GM21381 (cell line): ENCODE measurements at regions not wholly inside any gene's neighbourhood (a gene's known extent, or its start where the extent isn't known, plus 50 kb on each side); places are given as distances from the start of the nearest gene placed in this dataset.

Source experiments
- ATAC-seq: cut with Tn5 transposase; IDR thresholded peaks from one replicate; pipeline ENCODE4 v1.9.1; 2021; ENCODE audit warnings: mild to moderate bottlenecking, moderate library complexity; ENCODE audit not compliant: unreplicated experiment

- ATAC-seq, result no peak
Observed at GRCh38 chr13:106873810-106874209, 305.9 kb upstream of the ARGLU1 start.

- no peak for ATAC-seq
Observed at GRCh38 chr13:106867249-106867648, 299.3 kb upstream of the ARGLU1 start.

- ATAC-seq, result no peak
Observed at GRCh38 chr13:106865716-106866440, 297.9 kb upstream of the ARGLU1 start.

- no peak for ATAC-seq
Observed at GRCh38 chr13:106859533-106859904, 291.6 kb upstream of the ARGLU1 start.

GRCh38 chr13:106858903-106859532 lies 291.1 kb upstream of the ARGLU1 start:
- no peak for ATAC-seq

- ATAC-seq, result no peak
Observed at GRCh38 chr13:106852436-106852835, 284.5 kb upstream of the ARGLU1 start.

- no peak for ATAC-seq
Observed at GRCh38 chr13:106850973-106851650, 283.2 kb upstream of the ARGLU1 start.

- ATAC-seq, result no peak
Observed at GRCh38 chr13:106846571-106847448, 278.9 kb upstream of the ARGLU1 start.

- no peak for ATAC-seq
Observed at GRCh38 chr13:106836186-106836802, 268.4 kb upstream of the ARGLU1 start.

GRCh38 chr13:106835477-106835876 lies 267.5 kb upstream of the ARGLU1 start:
- ATAC-seq, result no peak

GRCh38 chr13:106821979-106822378 lies 254.0 kb upstream of the ARGLU1 start:
- ATAC-seq, result no peak

- no peak for ATAC-seq
Observed at GRCh38 chr13:106819413-106820180, 251.7 kb upstream of the ARGLU1 start.

- no peak for ATAC-seq
Observed at GRCh38 chr13:106818971-106819370, 251.0 kb upstream of the ARGLU1 start.

- ATAC-seq, result no peak
Observed at GRCh38 chr13:106815545-106815944, 247.6 kb upstream of the ARGLU1 start.

- no peak for ATAC-seq
Observed at GRCh38 chr13:106814463-106814862, 246.5 kb upstream of the ARGLU1 start.

GRCh38 chr13:106810069-106810468 lies 242.1 kb upstream of the ARGLU1 start:
- no peak for ATAC-seq

GRCh38 chr13:106804991-106805390 lies 237.1 kb upstream of the ARGLU1 start:
- no peak for ATAC-seq

GRCh38 chr13:106802917-106803316 lies 235.0 kb upstream of the ARGLU1 start:
- no peak for ATAC-seq

- ATAC-seq, result no peak
Observed at GRCh38 chr13:106799781-106800335, 231.9 kb upstream of the ARGLU1 start.
